Globus pallidus (tissue), 1 donor: ENCODE measurements at regions not wholly inside any gene's neighbourhood (a gene's known extent, or its start where the extent isn't known, plus 50 kb on each side); places are given as distances from the start of the nearest gene placed in this dataset.

Source experiments
- DNase-seq: peaks from one replicate; pipeline ENCODE4 v3.0.0-alpha.2; 2015; ENCODE audit warnings: low spot score

DNA sequence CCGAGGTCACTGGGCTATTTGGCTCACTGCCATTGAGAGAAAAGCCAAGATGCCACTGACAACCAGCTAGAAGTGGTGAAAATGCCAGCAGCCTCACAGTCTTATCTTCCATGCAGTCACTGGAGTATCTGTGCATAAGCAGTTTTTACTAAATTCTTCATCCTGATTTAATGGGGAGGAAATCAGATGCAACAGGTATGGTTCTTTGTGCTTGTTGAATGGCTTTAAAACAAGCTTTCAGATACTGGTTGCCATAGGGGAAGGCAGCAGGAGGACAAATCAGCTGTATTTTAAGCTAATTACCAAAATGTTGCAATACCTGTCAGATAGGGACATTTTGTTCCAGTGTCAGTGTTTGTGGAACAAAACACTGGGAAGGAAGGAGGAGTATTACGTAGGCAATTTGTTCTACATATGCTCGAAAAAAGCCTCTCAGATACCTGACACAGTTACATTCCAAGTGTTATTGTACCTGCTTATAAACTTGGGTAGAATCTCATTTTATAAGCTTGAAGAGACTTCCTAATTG is 54.1 kb upstream of the ARHGAP5 start:
- no peak for DNase-seq

DNA sequence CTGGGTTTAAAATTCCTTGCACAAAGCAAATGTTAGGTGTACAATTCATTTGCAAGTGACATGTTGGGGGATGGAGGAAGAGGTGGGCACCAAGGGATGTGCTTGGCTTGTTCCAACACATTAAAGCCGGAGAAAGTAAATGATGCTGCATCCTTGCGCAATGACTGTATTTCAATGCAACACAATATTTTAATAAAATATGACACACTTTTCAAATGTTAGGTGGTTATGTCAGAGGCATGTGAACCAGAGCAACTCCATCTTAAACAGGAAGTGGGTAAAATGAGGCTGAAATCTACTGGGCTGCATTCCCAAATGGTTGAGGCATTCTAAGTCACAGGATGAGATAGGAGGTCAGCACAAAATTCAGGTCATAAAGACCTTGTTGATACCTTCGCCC is 53.6 kb upstream of the ARHGAP5 start:
- no peak for DNase-seq

DNA sequence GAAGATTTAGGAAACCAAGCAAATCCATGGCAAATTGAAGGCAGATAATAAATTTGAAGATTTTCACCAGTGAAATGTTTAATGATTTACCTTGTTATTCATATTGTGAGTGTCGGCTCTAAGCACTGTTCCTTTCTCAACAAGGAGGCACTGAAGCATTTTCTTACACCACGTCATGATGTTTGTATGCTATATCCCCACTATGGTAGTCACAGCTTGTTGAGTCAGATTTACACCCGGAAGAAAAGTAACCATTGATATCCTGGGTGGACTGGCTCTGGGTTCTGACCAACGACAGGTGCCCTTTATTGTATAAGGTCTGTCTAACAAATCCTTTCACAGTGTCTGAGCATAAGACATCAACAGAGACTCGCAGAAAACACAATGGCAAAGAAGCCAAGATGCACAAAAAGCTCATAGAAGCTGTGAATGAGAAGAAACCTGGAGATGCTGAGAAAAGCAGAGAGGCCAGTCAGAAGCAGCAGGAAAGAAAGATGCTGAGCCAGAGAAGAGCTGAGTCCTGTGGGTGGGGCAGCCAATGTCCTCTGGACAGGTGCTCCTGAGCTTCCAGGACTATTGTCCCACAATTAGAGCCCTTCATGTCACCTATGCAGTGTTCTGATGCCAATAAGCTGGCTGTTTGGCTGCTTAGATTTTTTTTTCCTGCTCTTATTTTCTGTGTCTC is 49.7 kb upstream of the ARHGAP5 start:
- no peak for DNase-seq
